HCT116 (cell line): ENCODE measurements at regions not wholly inside any gene's neighbourhood (a gene's known extent, or its start where the extent isn't known, plus 50 kb on each side); places are given as distances from the start of the nearest gene placed in this dataset.

ENCODE experiments used
- ATAC-seq: fragments of 200-7000 bp; cut with Tn5 transposase; 2 replicates; pipeline ENCODE4 v1.9.1; 2020; ENCODE audit warnings: mild to moderate bottlenecking, moderate library complexity
- BruUV-seq: library from RNA; stranded (reverse); fragments of 400-500 nt; replicated peaks from 2 replicates; lab custom pipeline; 2021; lab: Mats Ljungman, UMichigan
- CTCF ChIA-PET: fragments of 300-600 bp; sonication (Branson Sonifier 250); formaldehyde crosslinking; loops from one replicate; lab custom pipeline; 2021; ENCODE audit warnings: antibody characterized with exemption; lab: Charles Lee
- POLR2A ChIA-PET: fragments of 300-600, 350-600 bp; sonication (Branson Sonifier 250); formaldehyde crosslinking; loops from one replicate; lab custom pipeline; 2021; ENCODE audit warnings: antibody characterized with exemption; lab: Charles Lee
- RAD21 ChIA-PET, 2 experiments: fragments of 300-600 bp; sonication (Branson Sonifier 250); formaldehyde crosslinking; loops; one replicate each; lab custom pipeline; 2023; ENCODE audit warnings: low total read pairs in 2 of 2; ENCODE audit not compliant: uncharacterized antibody in 2 of 2, unreplicated experiment in 2 of 2, low non-redundant PET in 1 of 2; lab: Charles Lee
- DNase-seq: peaks from one replicate; pipeline ENCODE4 v3.0.0-alpha.2; 2010; ENCODE audit warnings: low read depth, low spot score
- H2AFZ ChIP-seq: fragments of 200-600 bp; shearing (Covaris generic), sonication (generic); 2 replicates; pipeline ENCODE4 v1.6.1; 2017; ENCODE audit warnings: low read depth, mixed run types, mixed read lengths, antibody characterized with exemption, low read length; ENCODE audit not compliant: poor library complexity, severe bottlenecking
- H3K27ac ChIP-seq: 2 replicates; pipeline ENCODE4 v1.5.1; 2012; ENCODE audit warnings: low read depth, low read length
- H3K27me3 ChIP-seq: fragments of 200-600 bp; sonication (generic); 2 replicates; pipeline ENCODE4 v1.6.1; 2016; ENCODE audit warnings: mixed run types, low read length, mixed read lengths; ENCODE audit not compliant: insufficient read depth
- H3K36me3 ChIP-seq, 2 experiments: fragments of 200-500 bp in 1 of 2; fragments of 200-600 bp in 1 of 2; sonication (Bioruptor generic) in 1 of 2; sonication (generic) in 1 of 2; 2 replicates each; pipeline versions ENCODE4 v1.5.1 to v1.6.1; 2014 to 2016; ENCODE audit warnings: low read length in 2 of 2, inconsistent platforms in 1 of 2, mixed read lengths in 1 of 2, mixed run types in 1 of 2; ENCODE audit not compliant: insufficient read depth in 2 of 2, control insufficient read depth in 1 of 2
- H3K4me1 ChIP-seq, 2 experiments: fragments of 200-600 bp in 1 of 2; sonication (generic) in 1 of 2; 2 replicates each; pipeline versions ENCODE4 v1.5.1 to v1.6.1; 2012 to 2017; ENCODE audit warnings: low read length in 2 of 2, inconsistent platforms in 1 of 2, mild to moderate bottlenecking in 1 of 2, mixed read lengths in 1 of 2, mixed run types in 1 of 2, moderate library complexity in 1 of 2; ENCODE audit not compliant: insufficient read depth in 2 of 2, control insufficient read depth in 1 of 2
- H3K4me2 ChIP-seq: fragments of 200-600 bp; sonication (generic); 2 replicates; pipeline ENCODE4 v1.6.1; 2017; ENCODE audit warnings: mixed run types, low read length, mixed read lengths
- H3K4me3 ChIP-seq, 2 experiments: fragments of 200-600 bp in 1 of 2; sonication (generic) in 1 of 2; replicated peaks in 1 of 2; 2 replicates each; pipeline ENCODE4 v1.5.1; 2011 to 2016; ENCODE audit warnings: low read length in 2 of 2, control low read depth in 1 of 2, low read depth in 1 of 2, mild to moderate bottlenecking in 1 of 2, mixed read lengths in 1 of 2, mixed run types in 1 of 2
- H3K79me2 ChIP-seq: fragments of 200-600 bp; sonication (generic); 2 replicates; pipeline ENCODE4 v1.6.1; 2017; ENCODE audit warnings: mild to moderate bottlenecking, mixed run types, low read length, moderate library complexity, mixed read lengths; ENCODE audit not compliant: insufficient read depth
- H3K9ac ChIP-seq: fragments of 200-600 bp; sonication (generic); 2 replicates; pipeline ENCODE4 v1.6.1; 2016; ENCODE audit warnings: low read length, mixed read lengths
- H3K9me2 ChIP-seq: fragments of 200-600 bp; sonication (generic), shearing (Covaris generic); 2 replicates; pipeline ENCODE4 v1.6.1; 2017; ENCODE audit warnings: mixed run types, mild to moderate bottlenecking, moderate library complexity; ENCODE audit not compliant: insufficient read depth
- H3K9me3 ChIP-seq, 2 experiments: fragments of 200-500 bp in 1 of 2; fragments of 200-600 bp in 1 of 2; sonication (Bioruptor generic) in 1 of 2; sonication (generic) in 1 of 2; 2 replicates each; pipeline ENCODE4 v1.6.1; 2014 to 2017; ENCODE audit warnings: low read length in 2 of 2, mixed read lengths in 2 of 2, inconsistent platforms in 1 of 2, low read depth in 1 of 2, mild to moderate bottlenecking in 1 of 2, mixed run types in 1 of 2, moderate library complexity in 1 of 2; ENCODE audit not compliant: control insufficient read depth in 1 of 2, insufficient read depth in 1 of 2
- H4K20me1 ChIP-seq: fragments of 200-600 bp; sonication (generic), shearing (Covaris generic); 2 replicates; pipeline ENCODE4 v1.6.1; 2017; ENCODE audit warnings: mixed run types, mild to moderate bottlenecking, moderate library complexity; ENCODE audit not compliant: insufficient read depth
- CBX3 ChIP-seq: IDR thresholded peaks from 2 replicates; pipeline ENCODE4 v1.6.1; 2012; ENCODE audit warnings: low read depth
- CEBPB ChIP-seq: IDR thresholded peaks from 2 replicates; pipeline ENCODE4 v1.6.1; 2012; ENCODE audit warnings: low read depth
- CTCF ChIP-seq, 3 experiments: fragments of 200-600 bp in 1 of 3; sonication (generic) in 1 of 3; IDR thresholded peaks in 2 of 3; conservative IDR thresholded peaks in 1 of 3; 2 replicates each; pipeline ENCODE4 v1.5.1; 2012 to 2017; ENCODE audit warnings: low read depth in 2 of 3, low read length in 2 of 3, antibody characterized with exemption in 1 of 3, borderline replicate concordance in 1 of 3, control low read depth in 1 of 3, mild to moderate bottlenecking in 1 of 3, mixed read lengths in 1 of 3, mixed run types in 1 of 3, moderate library complexity in 1 of 3; ENCODE audit not compliant: insufficient read depth in 1 of 3
- EGR1 ChIP-seq: IDR thresholded peaks from 2 replicates; pipeline ENCODE4 v1.6.1; 2012; ENCODE audit warnings: low read depth
- ELF1 ChIP-seq: IDR thresholded peaks from 2 replicates; pipeline ENCODE4 v1.6.1; 2012; ENCODE audit warnings: low read depth, borderline replicate concordance
- EZH2 ChIP-seq: fragments of 200-600 bp; sonication (generic); IDR thresholded peaks from 2 replicates; pipeline ENCODE4 v1.6.1; 2017; ENCODE audit warnings: antibody characterized with exemption, mixed run types
- EZH2phosphoT487 ChIP-seq: fragments of 200-600 bp; IDR thresholded peaks from 2 replicates; pipeline ENCODE4 v1.6.1; 2018; ENCODE audit warnings: antibody characterized with exemption, borderline replicate concordance
- JUND ChIP-seq: IDR thresholded peaks from 2 replicates; pipeline ENCODE4 v1.6.1; 2012
- MAX ChIP-seq: IDR thresholded peaks from 2 replicates; pipeline ENCODE4 v1.6.1; 2012
- RAD21 ChIP-seq: IDR thresholded peaks from 2 replicates; pipeline ENCODE4 v1.6.1; 2012; ENCODE audit warnings: low read depth, mild to moderate bottlenecking
- SP1 ChIP-seq: IDR thresholded peaks from 2 replicates; pipeline ENCODE4 v1.6.1; 2012; ENCODE audit warnings: low read depth
- YY1 ChIP-seq: IDR thresholded peaks from 2 replicates; pipeline ENCODE4 v1.6.1; 2011; ENCODE audit warnings: low read length, low read depth, moderate library complexity, mild to moderate bottlenecking; ENCODE audit not compliant: insufficient replicate concordance; ENCODE audit errors: extremely low read depth
- ZFX ChIP-seq: fragments of 450-650 bp; IDR thresholded peaks from 2 replicates; pipeline ENCODE4 v1.6.1; 2017
- intact Hi-C: fragments of 100-400 bp; cut with micrococcal nuclease; formaldehyde crosslinking; loops from 2 replicates; pipeline ENCODE4 v1.10.0; 2022
- TF ChIP-seq, protein P1 (sequence below): IDR thresholded peaks from 2 replicates; pipeline ENCODE4 v1.6.1; 2011; ENCODE audit warnings: mild to moderate bottlenecking, low read length, moderate library complexity; ENCODE audit not compliant: insufficient replicate concordance; ENCODE audit errors: extremely low read depth

GRCh38 chr11:128172046-128172878, 415.1 kb downstream of the ETS1 start:
- H3K79me2 ChIP-seq = no peaks in the 10 kb centered on the region
- ATAC-seq (peak; percentile 85), DNase-seq (peak; percentile 74)
- H3K9ac ChIP-seq = no peak overlapping the region
- no peak overlapping the region for H3K27ac ChIP-seq
- ChIA-PET CTCF (interaction anchor here (0.7 to 7.7 kb wide), 15 partner anchors 14 to 784 kb away, joined by 3 to 80 read pairs (median 7); no protein-coding TSS in a partner anchor), RAD21 (interaction anchor here (0.8 to 1.5 kb wide), 6 partner anchors 13 to 658 kb away, joined by 3 to 4 read pairs (median 3); no protein-coding TSS in a partner anchor), POLR2A (no interaction called here)
- no peaks in the 10 kb centered on the region for H3K36me3 ChIP-seq
- H3K4me2 ChIP-seq = no peak overlapping the region
- BruUV-seq = no TSS peak
- no peaks in the 10 kb centered on the region for H3K9me2 ChIP-seq
- H3K27me3 ChIP-seq = peaks cover 15% of the 10 kb centered on the region
- H2AFZ ChIP-seq = no peak overlapping the region
- intact Hi-C loops = loop anchor here (1.0 to 10.0 kb wide), 6 partner anchors 118 to 783 kb away; no protein-coding TSS in a partner anchor
- no peaks in the 10 kb centered on the region for H3K9me3 ChIP-seq
- H4K20me1 ChIP-seq = no peaks in the 10 kb centered on the region
- H3K4me1 ChIP-seq = no peaks in the 10 kb centered on the region
- no peak overlapping the region for H3K4me3 ChIP-seq
- TF ChIP-seq RAD21 (peak; percentile 91), EGR1 (no peak), CTCF (IDR thresholded peaks at IDR 0.05 in 2 of 3, conservative IDR thresholded peaks at IDR 0.05 in 1 of 3; ENCODE audit: borderline replicate concordance in 1 of 3, insufficient read depth in 1 of 3, low read depth in 2 of 3, low read length in 2 of 3) (peak; percentile 65 to 83 (median 77))

DNA sequence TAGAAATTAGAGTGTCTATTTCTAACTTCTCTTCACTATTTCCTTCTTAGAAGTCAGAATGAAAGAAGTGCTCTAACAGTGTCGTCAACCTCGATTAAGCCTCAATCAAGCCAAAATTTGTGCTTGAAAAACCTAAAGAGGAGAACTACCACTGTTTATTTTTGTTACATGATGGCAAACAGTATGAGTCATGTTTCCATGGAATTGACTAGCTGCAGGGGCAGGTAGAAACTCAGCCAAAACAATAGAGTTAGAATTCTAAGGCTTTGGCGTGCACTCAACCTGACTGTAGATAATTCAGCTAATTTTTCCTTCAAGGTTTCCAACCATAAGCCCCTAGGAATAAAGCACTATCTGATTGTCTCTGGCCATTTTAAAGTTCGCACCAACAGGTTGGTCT, 415.9 kb downstream of the ETS1 start:
- Histone ChIP-seq H3K9me3 (no peaks in the 10 kb centered on the region), H3K9me2 (no peaks in the 10 kb centered on the region), H3K4me1 (no peaks in the 10 kb centered on the region), H3K9ac (no peak overlapping the region), H3K27ac (no peak overlapping the region), H2AFZ (no peak overlapping the region), H3K4me3 (no peak overlapping the region), H4K20me1 (no peaks in the 10 kb centered on the region), H3K4me2 (no peak overlapping the region), H3K27me3 (peaks cover 22% of the 10 kb centered on the region), H3K36me3 (no peaks in the 10 kb centered on the region), H3K79me2 (no peaks in the 10 kb centered on the region)
- BruUV-seq = no TSS peak
- no peak for DNase-seq
- RAD21 ChIA-PET = interaction anchor here in 1 of 2 experiments (1.5 kb wide), 1 partner anchor 12 kb away, joined by 4 read pairs; no protein-coding TSS in a partner anchor
- no peak for ATAC-seq
- intact Hi-C loops = loop anchor here (5.0 to 10.0 kb wide), 2 partner anchors 676 to 783 kb away; no protein-coding TSS in a partner anchor
- CTCF ChIA-PET = interaction anchor here (1.6 to 7.7 kb wide), 6 partner anchors 13 to 659 kb away, joined by 6 to 80 read pairs (median 14); no protein-coding TSS in a partner anchor
- POLR2A ChIA-PET = no interaction called here
- TF ChIP-seq MAX (no peak), ELF1 (no peak), EZH2phosphoT487 (no peak), SP1 (no peak), EZH2 (no peak), JUND (no peak), ZFX (no peak), CEBPB (no peak), EGR1 (no peak), YY1 (no peak), CBX3 (no peak)
- TF ChIP-seq, protein P1, sequence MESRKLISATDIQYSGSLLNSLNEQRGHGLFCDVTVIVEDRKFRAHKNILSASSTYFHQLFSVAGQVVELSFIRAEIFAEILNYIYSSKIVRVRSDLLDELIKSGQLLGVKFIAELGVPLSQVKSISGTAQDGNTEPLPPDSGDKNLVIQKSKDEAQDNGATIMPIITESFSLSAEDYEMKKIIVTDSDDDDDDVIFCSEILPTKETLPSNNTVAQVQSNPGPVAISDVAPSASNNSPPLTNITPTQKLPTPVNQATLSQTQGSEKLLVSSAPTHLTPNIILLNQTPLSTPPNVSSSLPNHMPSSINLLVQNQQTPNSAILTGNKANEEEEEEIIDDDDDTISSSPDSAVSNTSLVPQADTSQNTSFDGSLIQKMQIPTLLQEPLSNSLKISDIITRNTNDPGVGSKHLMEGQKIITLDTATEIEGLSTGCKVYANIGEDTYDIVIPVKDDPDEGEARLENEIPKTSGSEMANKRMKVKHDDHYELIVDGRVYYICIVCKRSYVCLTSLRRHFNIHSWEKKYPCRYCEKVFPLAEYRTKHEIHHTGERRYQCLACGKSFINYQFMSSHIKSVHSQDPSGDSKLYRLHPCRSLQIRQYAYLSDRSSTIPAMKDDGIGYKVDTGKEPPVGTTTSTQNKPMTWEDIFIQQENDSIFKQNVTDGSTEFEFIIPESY = no peak
